RWPE2 (cell line): ENCODE measurements at regions not wholly inside any gene's neighbourhood (a gene's known extent, or its start where the extent isn't known, plus 50 kb on each side); places are given as distances from the start of the nearest gene placed in this dataset.

Experiments used
- ATAC-seq: fragments of 200-7000 bp; cut with Tn5 transposase; 3 replicates; pipeline ENCODE4 v1.9.1; 2021; ENCODE audit warnings: low read depth
- DNase-seq: peaks from one replicate; pipeline ENCODE4 v3.0.0-alpha.2; 2020; ENCODE audit warnings: low spot score
- H3K27ac ChIP-seq: fragments of 450-650 bp; 2 replicates; pipeline ENCODE4 v1.5.1; 2017; ENCODE audit warnings: mild to moderate bottlenecking; ENCODE audit not compliant: poor library complexity, severe bottlenecking
- H3K27me3 ChIP-seq: fragments of 250-450 bp; sonication (Bioruptor Pico); 2 replicates; pipeline ENCODE4 v1.5.1; 2021; ENCODE audit warnings: mild to moderate bottlenecking, moderate library complexity; ENCODE audit not compliant: insufficient read depth, poor library complexity, severe bottlenecking
- H3K36me3 ChIP-seq: fragments of 250-450 bp; sonication (Bioruptor Pico); 2 replicates; pipeline ENCODE4 v1.5.1; 2020; ENCODE audit warnings: low read depth, mild to moderate bottlenecking, moderate library complexity
- H3K4me1 ChIP-seq: fragments of 250-450 bp; sonication (Bioruptor Pico); 2 replicates; pipeline ENCODE4 v1.5.1; 2021; ENCODE audit warnings: mild to moderate bottlenecking, moderate library complexity; ENCODE audit not compliant: insufficient read depth, poor library complexity, severe bottlenecking
- H3K4me3 ChIP-seq: fragments of 250-450 bp; sonication (Bioruptor Pico); 2 replicates; pipeline ENCODE4 v1.5.1; 2021; ENCODE audit warnings: mild to moderate bottlenecking, moderate library complexity; ENCODE audit not compliant: severe bottlenecking
- H3K9me3 ChIP-seq: fragments of 250-450 bp; sonication (Bioruptor Pico); 2 replicates; pipeline ENCODE4 v1.5.1; 2021; ENCODE audit warnings: mild to moderate bottlenecking, moderate library complexity; ENCODE audit not compliant: severe bottlenecking
- CTCF ChIP-seq: fragments of 450-650 bp; IDR thresholded peaks from one replicate; pipeline ENCODE4 v1.5.1; 2017; ENCODE audit warnings: mild to moderate bottlenecking, moderate library complexity; ENCODE audit not compliant: poor library complexity, severe bottlenecking

DNA sequence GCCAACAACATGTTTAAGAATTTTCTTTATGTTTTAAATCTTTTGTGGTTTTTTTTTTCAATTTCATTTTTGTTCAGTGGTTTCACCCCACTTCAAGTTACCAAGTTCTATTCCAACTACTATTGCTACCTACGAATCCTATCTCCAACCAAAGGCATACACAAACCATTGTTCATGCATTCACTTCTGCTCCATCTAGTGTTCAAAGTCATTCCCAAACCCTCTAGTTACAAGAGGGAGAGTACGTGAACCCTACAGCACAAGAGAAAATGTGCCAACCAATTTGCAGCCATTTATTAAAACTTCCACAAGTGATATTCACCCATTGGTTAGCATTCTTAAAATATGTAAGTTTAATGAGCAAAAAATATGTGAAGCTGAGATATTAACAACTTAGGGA is 295.1 kb upstream of the KYNU start:
- no peaks in the 10 kb centered on the region for H3K9me3 ChIP-seq
- DNase-seq, result no peak
- no peaks in the 10 kb centered on the region for H3K36me3 ChIP-seq
- H3K27ac ChIP-seq, result no peak overlapping the region
- no peak overlapping the region for H3K4me3 ChIP-seq
- no peaks in the 10 kb centered on the region for H3K27me3 ChIP-seq
- no peak for TF ChIP-seq CTCF
- no peak for ATAC-seq
- H3K4me1 ChIP-seq, result no peaks in the 10 kb centered on the region

- DNase-seq, result no peak
- no peaks in the 10 kb centered on the region for H3K27me3 ChIP-seq
- no peaks in the 10 kb centered on the region for H3K4me1 ChIP-seq
- ATAC-seq, result no peak
- no peaks in the 10 kb centered on the region for H3K36me3 ChIP-seq
- H3K4me3 ChIP-seq, result no peak overlapping the region
- no peak for TF ChIP-seq CTCF
- H3K27ac ChIP-seq, result no peak overlapping the region
- H3K9me3 ChIP-seq, result no peaks in the 10 kb centered on the region
Observed at GRCh38 chr2:142581491-142581890, 296.0 kb upstream of the KYNU start.

GRCh38 chr2:142580691-142581090 is 296.8 kb upstream of the KYNU start:
- no peaks in the 10 kb centered on the region for H3K4me1 ChIP-seq
- no peaks in the 10 kb centered on the region for H3K27me3 ChIP-seq
- ATAC-seq (no peak), DNase-seq (no peak)
- no peak overlapping the region for H3K4me3 ChIP-seq
- H3K27ac ChIP-seq, result no peak overlapping the region
- no peaks in the 10 kb centered on the region for H3K36me3 ChIP-seq
- H3K9me3 ChIP-seq, result no peaks in the 10 kb centered on the region
- TF ChIP-seq CTCF, result no peak

- no peak for ATAC-seq
- H3K27ac ChIP-seq, result no peak overlapping the region
- TF ChIP-seq CTCF, result no peak
Observed at GRCh38 chr2:142575561-142575960, 301.9 kb upstream of the KYNU start.

GRCh38 chr2:142574388-142574787 is 303.1 kb upstream of the KYNU start:
- H3K27me3 ChIP-seq, result peaks cover 6% of the 10 kb centered on the region
- no peak overlapping the region for H3K4me3 ChIP-seq
- H3K9me3 ChIP-seq, result no peaks in the 10 kb centered on the region
- H3K27ac ChIP-seq, result no peak overlapping the region
- DNase-seq (no peak), ATAC-seq (no peak)
- H3K4me1 ChIP-seq, result no peaks in the 10 kb centered on the region
- H3K36me3 ChIP-seq, result no peaks in the 10 kb centered on the region
- no peak for TF ChIP-seq CTCF

More at GRCh38 chr2:142575561-142575960, 301.9 kb upstream of the KYNU start:
- no peak for DNase-seq
- H3K36me3 ChIP-seq, result no peaks in the 10 kb centered on the region
- H3K4me1 ChIP-seq, result no peaks in the 10 kb centered on the region
- no peak overlapping the region for H3K4me3 ChIP-seq
- H3K27me3 ChIP-seq, result peaks cover 6% of the 10 kb centered on the region
- H3K9me3 ChIP-seq, result no peaks in the 10 kb centered on the region
